ENCODE measurements at regions not wholly inside any gene's neighbourhood (a gene's known extent, or its start where the extent isn't known, plus 50 kb on each side); places are given as distances from the start of the nearest gene placed in this dataset.

DNA sequence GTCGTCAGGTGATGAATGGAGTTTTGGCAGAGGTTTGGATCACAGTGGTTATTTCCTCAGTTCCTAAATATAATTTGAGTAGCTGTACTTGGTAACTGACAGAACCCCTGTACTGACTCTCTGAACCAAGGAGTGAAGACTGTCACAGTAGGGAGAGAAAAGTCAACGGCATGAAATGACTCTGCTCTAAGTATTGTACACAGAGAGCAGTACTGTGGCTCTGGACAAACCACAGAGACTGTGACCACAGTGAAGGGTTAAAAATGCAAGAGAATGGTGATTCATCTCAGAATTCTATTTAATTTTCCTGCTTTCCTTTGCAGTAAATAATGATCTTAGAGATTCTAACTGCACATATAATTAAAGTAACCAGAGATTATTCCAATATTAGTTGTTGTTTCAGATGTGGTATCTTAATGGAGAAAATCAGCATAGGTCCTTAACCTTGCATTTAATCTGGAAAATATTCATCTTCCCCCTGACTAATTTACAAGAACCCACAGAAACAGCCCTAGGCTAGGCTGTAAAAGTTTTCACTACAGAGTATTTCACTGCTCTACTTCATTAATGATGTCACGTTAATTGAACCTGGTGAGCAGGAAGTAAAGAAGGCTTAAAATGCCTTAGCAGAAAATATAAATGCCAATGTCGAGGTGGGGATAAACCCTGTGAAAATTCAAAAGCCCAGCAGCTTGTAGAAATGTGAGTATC, 221.9 kb downstream of the LIG4 start:
- H3K36me3 Mint-ChIP-seq (ENCODE audit: low read depth, unreplicated experiment) = no peaks in the 10 kb centered on the region
- no peak overlapping the region for H3K4me3 ChIP-seq (ENCODE audit: insufficient read depth, low read depth, low read length)
- no peaks in the 10 kb centered on the region for H4K20me1 ChIP-seq (ENCODE audit: insufficient read depth, low read length)

DNA sequence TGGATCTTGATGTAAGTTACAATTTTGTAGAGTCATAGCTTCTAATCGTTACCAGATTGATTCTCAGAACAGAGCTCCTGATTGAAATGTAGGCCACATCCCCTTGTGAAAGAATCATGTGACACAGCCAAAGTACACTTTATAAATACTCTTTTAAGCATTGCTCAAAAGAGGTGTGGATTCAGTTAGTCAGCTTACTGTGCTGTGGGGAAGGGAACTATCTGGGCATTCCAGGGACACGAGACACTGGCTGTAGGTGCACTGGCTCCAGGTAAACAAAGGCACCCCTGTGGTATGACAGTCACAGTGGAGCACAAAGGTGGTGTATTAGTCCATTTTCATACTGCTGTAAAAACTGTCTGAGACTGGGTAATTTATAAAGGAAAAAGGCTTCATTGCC, 222.8 kb downstream of the LIG4 start:
- Histone ChIP-seq H3K4me1 (ENCODE audit: insufficient read depth, low read length) (no peaks in the 10 kb centered on the region), H2AFZ (ENCODE audit: low read depth, low read length) (no peak overlapping the region), H3K27me3 (ENCODE audit: insufficient read depth, low read length) (no peaks in the 10 kb centered on the region), H3K27ac (ENCODE audit: low read depth, low read length) (no peak overlapping the region), H3K79me2 (ENCODE audit: insufficient read depth, low read length) (no peaks in the 10 kb centered on the region), H4K20me1 (ENCODE audit: insufficient read depth, low read length) (no peaks in the 10 kb centered on the region), H3K9ac (ENCODE audit: low read length) (no peak overlapping the region), H3K4me2 (ENCODE audit: low read length) (no peak overlapping the region), H3K4me3 (ENCODE audit: insufficient read depth, low read depth, low read length) (no peak overlapping the region), H3K36me3 (ENCODE audit: insufficient read depth, low read length) (no peaks in the 10 kb centered on the region), H3K9me3 (ENCODE audit: insufficient read depth, low read depth, low read length) (no peaks in the 10 kb centered on the region)
- no peak for TF ChIP-seq EZH2 (IDR thresholded peaks at IDR 0.05; ENCODE audit: insufficient read depth, low read length)
- TF ChIP-seq, protein P1, sequence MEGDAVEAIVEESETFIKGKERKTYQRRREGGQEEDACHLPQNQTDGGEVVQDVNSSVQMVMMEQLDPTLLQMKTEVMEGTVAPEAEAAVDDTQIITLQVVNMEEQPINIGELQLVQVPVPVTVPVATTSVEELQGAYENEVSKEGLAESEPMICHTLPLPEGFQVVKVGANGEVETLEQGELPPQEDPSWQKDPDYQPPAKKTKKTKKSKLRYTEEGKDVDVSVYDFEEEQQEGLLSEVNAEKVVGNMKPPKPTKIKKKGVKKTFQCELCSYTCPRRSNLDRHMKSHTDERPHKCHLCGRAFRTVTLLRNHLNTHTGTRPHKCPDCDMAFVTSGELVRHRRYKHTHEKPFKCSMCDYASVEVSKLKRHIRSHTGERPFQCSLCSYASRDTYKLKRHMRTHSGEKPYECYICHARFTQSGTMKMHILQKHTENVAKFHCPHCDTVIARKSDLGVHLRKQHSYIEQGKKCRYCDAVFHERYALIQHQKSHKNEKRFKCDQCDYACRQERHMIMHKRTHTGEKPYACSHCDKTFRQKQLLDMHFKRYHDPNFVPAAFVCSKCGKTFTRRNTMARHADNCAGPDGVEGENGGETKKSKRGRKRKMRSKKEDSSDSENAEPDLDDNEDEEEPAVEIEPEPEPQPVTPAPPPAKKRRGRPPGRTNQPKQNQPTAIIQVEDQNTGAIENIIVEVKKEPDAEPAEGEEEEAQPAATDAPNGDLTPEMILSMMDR (IDR thresholded peaks at IDR 0.05; ENCODE audit: insufficient read depth, low read depth, low read length) = no peak
- Mint-ChIP-seq H3K27ac (ENCODE audit: unreplicated experiment) (peak overlapping the region; percentile 42), H3K27me3 (ENCODE audit: low read depth, unreplicated experiment) (no peaks in the 10 kb centered on the region), H3K36me3 (ENCODE audit: low read depth, unreplicated experiment) (no peaks in the 10 kb centered on the region), H3K9me3 (ENCODE audit: unreplicated experiment) (no peaks in the 10 kb centered on the region), H3K4me3 (ENCODE audit: unreplicated experiment) (no peak overlapping the region), H3K4me1 (ENCODE audit: low read depth, unreplicated experiment) (peaks cover 13% of the 10 kb centered on the region)
- DNase-seq (ENCODE audit: low read depth) (no peak), FAIRE-seq (no peak)

More for the DNA sequence above, 221.9 kb downstream of the LIG4 start:
- Histone ChIP-seq H3K27ac (ENCODE audit: low read depth, low read length) (no peak overlapping the region), H3K9ac (ENCODE audit: low read length) (no peak overlapping the region), H3K9me3 (ENCODE audit: insufficient read depth, low read depth, low read length) (no peaks in the 10 kb centered on the region), H3K27me3 (ENCODE audit: insufficient read depth, low read length) (no peaks in the 10 kb centered on the region), H3K4me2 (ENCODE audit: low read length) (no peak overlapping the region), H2AFZ (ENCODE audit: low read depth, low read length) (no peak overlapping the region), H3K36me3 (ENCODE audit: insufficient read depth, low read length) (no peaks in the 10 kb centered on the region), H3K4me1 (ENCODE audit: insufficient read depth, low read length) (no peaks in the 10 kb centered on the region), H3K79me2 (ENCODE audit: insufficient read depth, low read length) (no peaks in the 10 kb centered on the region)
- Mint-ChIP-seq H3K27me3 (ENCODE audit: low read depth, unreplicated experiment) (no peaks in the 10 kb centered on the region), H3K4me3 (ENCODE audit: unreplicated experiment) (no peak overlapping the region), H3K9me3 (ENCODE audit: unreplicated experiment) (no peaks in the 10 kb centered on the region), H3K4me1 (ENCODE audit: low read depth, unreplicated experiment) (peaks cover 13% of the 10 kb centered on the region), H3K27ac (ENCODE audit: unreplicated experiment) (peak overlapping the region; percentile 29)
- FAIRE-seq = no peak
- TF ChIP-seq, protein P1 (IDR thresholded peaks at IDR 0.05; ENCODE audit: insufficient read depth, low read depth, low read length) = no peak
- no peak for TF ChIP-seq EZH2 (IDR thresholded peaks at IDR 0.05; ENCODE audit: insufficient read depth, low read length)
- DNase-seq (ENCODE audit: low read depth) = no peak

DNA sequence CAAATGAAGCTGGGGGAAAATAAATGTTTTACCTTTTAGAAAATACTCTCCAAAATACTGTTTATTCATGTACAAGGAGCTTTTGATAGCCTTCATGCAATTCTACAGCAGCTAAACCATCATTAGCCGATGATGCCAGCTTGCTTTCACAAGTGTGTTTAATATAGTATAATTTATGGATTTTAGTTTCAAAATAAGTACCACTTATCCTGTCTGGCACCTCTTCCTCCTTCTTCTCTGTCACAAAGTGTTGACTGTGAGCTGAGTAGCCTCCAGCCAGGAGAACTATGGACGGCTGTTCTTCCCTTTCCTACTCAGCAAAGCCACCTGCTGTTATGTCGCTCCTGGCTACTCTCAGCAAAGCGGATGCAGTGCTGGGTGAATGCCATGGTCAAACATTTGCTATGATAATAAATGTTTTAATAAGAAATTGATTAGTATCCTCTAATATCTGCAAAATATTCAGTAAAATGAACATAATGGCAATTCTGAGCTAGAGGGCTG, 238.2 kb downstream of the LIG4 start:
- H3K27me3 ChIP-seq (ENCODE audit: insufficient read depth, low read length) = no peaks in the 10 kb centered on the region

More for the DNA sequence above, 238.2 kb downstream of the LIG4 start:
- Histone ChIP-seq H3K9me3 (ENCODE audit: insufficient read depth, low read depth, low read length) (no peaks in the 10 kb centered on the region), H4K20me1 (ENCODE audit: insufficient read depth, low read length) (no peaks in the 10 kb centered on the region), H3K4me1 (ENCODE audit: insufficient read depth, low read length) (no peaks in the 10 kb centered on the region), H3K27ac (ENCODE audit: low read depth, low read length) (no peak overlapping the region), H3K36me3 (ENCODE audit: insufficient read depth, low read length) (no peaks in the 10 kb centered on the region), H3K79me2 (ENCODE audit: insufficient read depth, low read length) (no peaks in the 10 kb centered on the region), H2AFZ (ENCODE audit: low read depth, low read length) (no peak overlapping the region), H3K9ac (ENCODE audit: low read length) (no peak overlapping the region), H3K4me3 (ENCODE audit: insufficient read depth, low read depth, low read length) (no peak overlapping the region), H3K4me2 (ENCODE audit: low read length) (no peak overlapping the region)
- Mint-ChIP-seq H3K4me3 (ENCODE audit: unreplicated experiment) (no peak overlapping the region), H3K27me3 (ENCODE audit: low read depth, unreplicated experiment) (no peaks in the 10 kb centered on the region), H3K4me1 (ENCODE audit: low read depth, unreplicated experiment) (no peaks in the 10 kb centered on the region), H3K36me3 (ENCODE audit: low read depth, unreplicated experiment) (no peaks in the 10 kb centered on the region), H3K27ac (ENCODE audit: unreplicated experiment) (no peak overlapping the region), H3K9me3 (ENCODE audit: unreplicated experiment) (no peaks in the 10 kb centered on the region)
- no peak for FAIRE-seq
- DNase-seq (ENCODE audit: low read depth) = no peak
- TF ChIP-seq EZH2 (IDR thresholded peaks at IDR 0.05; ENCODE audit: insufficient read depth, low read length) = no peak
- TF ChIP-seq, protein P1 (IDR thresholded peaks at IDR 0.05; ENCODE audit: insufficient read depth, low read depth, low read length) = no peak

All from astrocyte (in vitro differentiated cells and primary cell).